Keratinocyte (primary cell): ENCODE measurements at regions not wholly inside any gene's neighbourhood (a gene's known extent, or its start where the extent isn't known, plus 50 kb on each side); places are given as distances from the start of the nearest gene placed in this dataset.

Experiments used
- DNase-seq: peaks from one replicate; pipeline ENCODE4 v3.0.0-alpha.2; 2011; ENCODE audit warnings: low read depth, missing footprints, low spot score
- FAIRE-seq: peaks from 2 replicates; lab custom pipeline; 2011; peaks lifted over from hg19 to GRCh38; lab: Jason Lieb, UNC
- H2AFZ ChIP-seq: 2 replicates; pipeline ENCODE4 v1.6.0; 2012; ENCODE audit warnings: low read length, control low read depth, inconsistent platforms; ENCODE audit not compliant: control insufficient read depth
- H3K27ac ChIP-seq: 2 replicates; pipeline ENCODE4 v1.5.1; 2011; ENCODE audit warnings: low read length; ENCODE audit not compliant: control insufficient read depth, insufficient read depth
- H3K27me3 ChIP-seq: 3 replicates; pipeline ENCODE4 v1.6.0; 2011; ENCODE audit warnings: low read length; ENCODE audit not compliant: control insufficient read depth, insufficient read depth; ENCODE audit errors: extremely low read depth
- H3K36me3 ChIP-seq, 2 experiments: 2 replicates in 1 of 2; 3 replicates in 1 of 2; pipeline ENCODE4 v1.5.1; 2011; ENCODE audit warnings: low read length in 2 of 2, mild to moderate bottlenecking in 1 of 2; ENCODE audit not compliant: control insufficient read depth in 2 of 2, insufficient read depth in 2 of 2; ENCODE audit errors: extremely low read depth in 1 of 2
- H3K4me1 ChIP-seq: 3 replicates; pipeline ENCODE4 v1.5.1; 2011; ENCODE audit warnings: low read length; ENCODE audit not compliant: control insufficient read depth, insufficient read depth; ENCODE audit errors: extremely low read depth
- H3K4me2 ChIP-seq: 3 replicates; pipeline ENCODE4 v1.6.0; 2011; ENCODE audit warnings: low read depth, low read length; ENCODE audit not compliant: control insufficient read depth, insufficient read depth; ENCODE audit errors: extremely low read depth
- H3K4me3 ChIP-seq, 3 experiments: fragments of 200-600 bp in 1 of 3; sonication (generic) in 1 of 3; 2 replicates in 2 of 3; 3 replicates in 1 of 3; pipeline ENCODE4 v1.5.1; 2011 to 2016; ENCODE audit warnings: low read length in 3 of 3, mild to moderate bottlenecking in 3 of 3, control low read depth in 2 of 3, inconsistent platforms in 1 of 3, low read depth in 1 of 3, mixed read lengths in 1 of 3, mixed run types in 1 of 3, moderate library complexity in 1 of 3; ENCODE audit not compliant: control insufficient read depth in 2 of 3, insufficient read depth in 2 of 3; ENCODE audit errors: extremely low read depth in 1 of 3
- H3K79me2 ChIP-seq: 2 replicates; pipeline ENCODE4 v1.6.0; 2012; ENCODE audit warnings: low read length; ENCODE audit not compliant: control insufficient read depth, insufficient read depth
- H3K9ac ChIP-seq: 3 replicates; pipeline ENCODE4 v1.6.0; 2011; ENCODE audit warnings: low read length; ENCODE audit not compliant: control insufficient read depth, insufficient read depth; ENCODE audit errors: extremely low read depth
- H3K9me1 ChIP-seq: 3 replicates; pipeline ENCODE4 v1.6.0; 2011; ENCODE audit warnings: low read length; ENCODE audit not compliant: control insufficient read depth, insufficient read depth; ENCODE audit errors: extremely low read depth
- H3K9me3 ChIP-seq: 2 replicates; pipeline ENCODE4 v1.5.1; 2012; ENCODE audit warnings: low read depth, low read length; ENCODE audit not compliant: control insufficient read depth
- H4K20me1 ChIP-seq: 3 replicates; pipeline ENCODE4 v1.6.0; 2011; ENCODE audit warnings: low read length; ENCODE audit not compliant: control insufficient read depth, insufficient read depth; ENCODE audit errors: extremely low read depth
- EZH2 ChIP-seq: IDR thresholded peaks from one replicate; pipeline ENCODE4 v1.6.1; 2012; ENCODE audit warnings: inconsistent platforms, mild to moderate bottlenecking, low read length, moderate library complexity
- dilution Hi-C: fragments of 300-500 bp; cut with MboI; formaldehyde crosslinking; loops from one replicate; pipeline ENCODE4 v1.7.0; 2020; ENCODE audit warnings: low sequenced_read_pairs; ENCODE audit not compliant: extremely low pct_ligation_motif_present
- TF ChIP-seq, protein P1 (sequence below), 3 experiments: IDR thresholded peaks in 1 of 3; conservative IDR thresholded peaks in 1 of 3; optimal IDR thresholded peaks in 1 of 3; 2 replicates in 2 of 3; 3 replicates in 1 of 3; pipeline versions ENCODE3 to v1.5.1; 2011; ENCODE audit warnings: low read length in 3 of 3, mild to moderate bottlenecking in 3 of 3, moderate library complexity in 2 of 3, control low read depth in 1 of 3, inconsistent platforms in 1 of 3; ENCODE audit not compliant: insufficient read depth in 2 of 3; ENCODE audit errors: extremely low read depth in 1 of 3

DNA sequence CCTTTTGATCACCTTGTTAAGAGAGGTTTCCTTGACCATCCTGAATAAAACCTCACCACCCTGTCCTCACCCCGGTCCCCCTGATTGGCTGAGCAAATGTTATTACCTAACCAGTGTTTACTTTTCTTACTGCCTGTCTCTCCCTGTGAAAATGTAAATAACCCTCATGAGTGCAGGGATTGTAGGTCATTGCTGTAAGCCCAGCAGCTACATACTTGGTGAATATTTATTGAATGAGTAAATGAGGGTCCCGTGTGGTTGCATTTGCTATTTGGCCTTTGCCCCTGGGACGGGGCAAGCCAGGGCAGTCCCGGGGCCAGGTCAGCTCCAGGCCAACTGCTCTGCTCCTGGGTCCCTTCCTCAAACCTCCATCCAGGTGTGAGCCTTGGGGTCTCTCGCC, 55.5 kb upstream of the CLCN4 start:
- Histone ChIP-seq H3K27me3 (no peaks in the 10 kb centered on the region), H3K79me2 (no peaks in the 10 kb centered on the region), H3K4me2 (no peak overlapping the region), H3K4me1 (no peaks in the 10 kb centered on the region), H3K9me3 (peaks cover 2% of the 10 kb centered on the region), H3K9me1 (no peaks in the 10 kb centered on the region), H3K9ac (no peak overlapping the region), H4K20me1 (no peaks in the 10 kb centered on the region), H3K27ac (no peak overlapping the region), H3K4me3 (no peak overlapping the region), H3K36me3 (peaks cover 0 to 2% of the 10 kb centered on the region in 2 experiments), H2AFZ (no peak overlapping the region)
- dilution Hi-C loops = no loop called here
- DNase-seq = no peak
- no peak for FAIRE-seq
- no peak for TF ChIP-seq EZH2
- TF ChIP-seq, protein P1, sequence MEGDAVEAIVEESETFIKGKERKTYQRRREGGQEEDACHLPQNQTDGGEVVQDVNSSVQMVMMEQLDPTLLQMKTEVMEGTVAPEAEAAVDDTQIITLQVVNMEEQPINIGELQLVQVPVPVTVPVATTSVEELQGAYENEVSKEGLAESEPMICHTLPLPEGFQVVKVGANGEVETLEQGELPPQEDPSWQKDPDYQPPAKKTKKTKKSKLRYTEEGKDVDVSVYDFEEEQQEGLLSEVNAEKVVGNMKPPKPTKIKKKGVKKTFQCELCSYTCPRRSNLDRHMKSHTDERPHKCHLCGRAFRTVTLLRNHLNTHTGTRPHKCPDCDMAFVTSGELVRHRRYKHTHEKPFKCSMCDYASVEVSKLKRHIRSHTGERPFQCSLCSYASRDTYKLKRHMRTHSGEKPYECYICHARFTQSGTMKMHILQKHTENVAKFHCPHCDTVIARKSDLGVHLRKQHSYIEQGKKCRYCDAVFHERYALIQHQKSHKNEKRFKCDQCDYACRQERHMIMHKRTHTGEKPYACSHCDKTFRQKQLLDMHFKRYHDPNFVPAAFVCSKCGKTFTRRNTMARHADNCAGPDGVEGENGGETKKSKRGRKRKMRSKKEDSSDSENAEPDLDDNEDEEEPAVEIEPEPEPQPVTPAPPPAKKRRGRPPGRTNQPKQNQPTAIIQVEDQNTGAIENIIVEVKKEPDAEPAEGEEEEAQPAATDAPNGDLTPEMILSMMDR (optimal IDR thresholded peaks at IDR 0.05 in 1 of 3, IDR thresholded peaks at IDR 0.05 in 1 of 3, conservative IDR thresholded peaks at IDR 0.05 in 1 of 3; ENCODE audit: extremely low read depth in 1 of 3, insufficient read depth in 2 of 3, low read length in 3 of 3) = no peak

DNA sequence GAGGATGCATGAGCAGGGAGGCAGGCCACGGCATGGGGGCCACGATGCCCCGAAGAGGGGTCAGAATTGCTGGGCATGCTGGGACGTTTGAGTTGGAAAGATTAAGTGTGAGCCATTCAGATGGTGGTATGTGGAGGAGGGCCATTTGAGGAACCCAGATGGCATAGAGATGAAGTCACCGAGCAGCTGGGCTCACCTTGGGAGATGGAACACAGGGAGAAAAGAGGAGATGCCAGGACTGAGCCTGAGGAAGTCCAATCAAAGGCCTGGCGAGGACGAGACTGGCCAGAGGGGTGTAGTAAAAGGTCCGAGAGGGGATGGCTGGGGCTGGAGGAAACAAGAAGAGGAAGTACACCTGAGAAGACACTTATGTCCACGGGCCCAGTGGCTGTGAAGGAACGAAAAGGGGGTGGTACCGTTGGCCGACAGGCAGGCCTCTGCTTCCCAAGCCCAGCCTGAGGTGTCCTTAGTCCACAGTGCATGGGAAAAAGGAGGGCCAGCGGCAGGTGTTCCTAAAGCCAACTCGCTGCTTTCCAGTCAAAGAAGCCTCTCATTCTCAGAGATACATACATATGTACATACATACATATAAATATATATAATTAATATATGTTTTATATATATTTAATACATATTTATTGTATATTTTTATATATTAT, 54.6 kb upstream of the CLCN4 start:
- H3K36me3 ChIP-seq = peaks cover 0 to 2% of the 10 kb centered on the region in 2 experiments
- H3K9me3 ChIP-seq = peaks cover 2% of the 10 kb centered on the region
- TF ChIP-seq, protein P1 (optimal IDR thresholded peaks at IDR 0.05 in 1 of 3, IDR thresholded peaks at IDR 0.05 in 1 of 3, conservative IDR thresholded peaks at IDR 0.05 in 1 of 3; ENCODE audit: extremely low read depth in 1 of 3, insufficient read depth in 2 of 3, low read length in 3 of 3) = no peak
- no peak for TF ChIP-seq EZH2
- H3K27ac ChIP-seq = no peak overlapping the region
- no peaks in the 10 kb centered on the region for H3K9me1 ChIP-seq
- H3K79me2 ChIP-seq = no peaks in the 10 kb centered on the region
- no peak overlapping the region for H3K9ac ChIP-seq
- FAIRE-seq (no peak), DNase-seq (no peak)
- dilution Hi-C loops = no loop called here
- H3K4me1 ChIP-seq = peaks cover 3% of the 10 kb centered on the region
- no peak overlapping the region for H3K4me3 ChIP-seq
- H3K4me2 ChIP-seq = no peak overlapping the region
- H4K20me1 ChIP-seq = no peaks in the 10 kb centered on the region
- H3K27me3 ChIP-seq = no peaks in the 10 kb centered on the region
- H2AFZ ChIP-seq = no peak overlapping the region
